SK-N-SH (cell line): ENCODE measurements at regions not wholly inside any gene's neighbourhood (a gene's known extent, or its start where the extent isn't known, plus 50 kb on each side); places are given as distances from the start of the nearest gene placed in this dataset.

ENCODE experiments used
- CTCF ChIA-PET: fragments of 300-600, 350-600 bp; formaldehyde crosslinking; extraction: SDS; loops from one replicate; lab custom pipeline; 2021; lab: Yijun Ruan, JAX
- POLR2A ChIA-PET: fragments of 350-600 bp; sonication (Branson Sonifier 250); formaldehyde crosslinking; extraction: SDS; loops from one replicate; lab custom pipeline; 2020; ENCODE audit warnings: antibody characterized with exemption, inconsistent platforms; lab: Yijun Ruan, JAX
- DNase-seq: peaks from one replicate; pipeline ENCODE4 v3.0.0; 2012
- H2AFZ ChIP-seq: fragments of 200-600 bp; sonication (generic); 2 replicates; pipeline ENCODE4 v1.8.1; 2016; ENCODE audit warnings: antibody characterized with exemption, mild to moderate bottlenecking, low read depth
- H3F3A ChIP-seq: fragments of 200-600 bp; sonication (generic); replicated peaks from 2 replicates; pipeline ENCODE3; 2016; ENCODE audit warnings: antibody characterized with exemption, mild to moderate bottlenecking; ENCODE audit not compliant: insufficient read depth
- H3K27ac ChIP-seq, 2 experiments: fragments of 200-500 bp in 1 of 2; fragments of 200-600 bp in 1 of 2; sonication (Bioruptor generic) in 1 of 2; sonication (generic), shearing (Covaris generic) in 1 of 2; 2 replicates each; pipeline versions ENCODE4 v1.5.1 to v1.6.1; 2014 to 2016; ENCODE audit warnings: low read depth in 2 of 2, inconsistent platforms in 1 of 2, low read length in 1 of 2, mild to moderate bottlenecking in 1 of 2, mixed read lengths in 1 of 2
- H3K27me3 ChIP-seq: fragments of 200-600 bp; sonication (generic), shearing (Covaris generic); 2 replicates; pipeline ENCODE4 v1.6.1; 2016; ENCODE audit warnings: mixed run types; ENCODE audit not compliant: insufficient read depth
- H3K36me3 ChIP-seq, 2 experiments: fragments of 200-500 bp in 1 of 2; fragments of 200-600 bp in 1 of 2; sonication (Bioruptor generic) in 1 of 2; sonication (generic) in 1 of 2; replicated peaks in 1 of 2; 2 replicates each; pipeline versions ENCODE3 to v1.5.1; 2014 to 2016; ENCODE audit warnings: low read length in 1 of 2, mild to moderate bottlenecking in 1 of 2; ENCODE audit not compliant: insufficient read depth in 2 of 2, control insufficient read depth in 1 of 2
- H3K4me1 ChIP-seq, 2 experiments: fragments of 200-500 bp in 1 of 2; fragments of 200-600 bp in 1 of 2; sonication (Bioruptor generic) in 1 of 2; sonication (generic), shearing (Covaris generic) in 1 of 2; 2 replicates each; pipeline versions ENCODE4 v1.5.1 to v1.6.1; 2014 to 2016; ENCODE audit warnings: low read depth in 1 of 2, low read length in 1 of 2, mixed run types in 1 of 2; ENCODE audit not compliant: insufficient read depth in 2 of 2, control insufficient read depth in 1 of 2
- H3K4me2 ChIP-seq: fragments of 200-600 bp; sonication (generic), shearing (Covaris generic); 2 replicates; pipeline ENCODE4 v1.6.1; 2017; ENCODE audit warnings: mixed run types
- H3K4me3 ChIP-seq, 2 experiments: fragments of 200-500 bp in 1 of 2; fragments of 200-600 bp in 1 of 2; sonication (Bioruptor generic) in 1 of 2; sonication (generic), shearing (Covaris generic) in 1 of 2; 2 replicates each; pipeline versions ENCODE4 v1.5.1 to v1.8.1; 2014 to 2016; ENCODE audit warnings: low read depth in 2 of 2, inconsistent platforms in 1 of 2, low read length in 1 of 2, mild to moderate bottlenecking in 1 of 2, mixed read lengths in 1 of 2, moderate library complexity in 1 of 2
- H3K79me2 ChIP-seq: fragments of 200-600 bp; sonication (generic); 2 replicates; pipeline ENCODE4 v1.8.1; 2017; ENCODE audit warnings: mild to moderate bottlenecking; ENCODE audit not compliant: insufficient read depth
- H3K9ac ChIP-seq: fragments of 200-600 bp; sonication (generic); 2 replicates; pipeline ENCODE4 v1.6.1; 2017; ENCODE audit warnings: mixed run types
- H3K9me2 ChIP-seq: fragments of 200-600 bp; sonication (generic); 2 replicates; pipeline ENCODE4 v1.6.1; 2017; ENCODE audit warnings: mixed run types
- H3K9me3 ChIP-seq: fragments of 200-600 bp; sonication (generic); 2 replicates; pipeline ENCODE4 v1.6.1; 2017; ENCODE audit warnings: mixed run types, mild to moderate bottlenecking, moderate library complexity
- H4K20me1 ChIP-seq: fragments of 200-600 bp; sonication (generic); 2 replicates; pipeline ENCODE4 v1.6.1; 2017; ENCODE audit warnings: mild to moderate bottlenecking, mixed run types; ENCODE audit not compliant: insufficient read depth
- CHD2 ChIP-seq: fragments of 150-350 bp; IDR thresholded peaks from 2 replicates; pipeline ENCODE4 v1.6.1; 2018; ENCODE audit warnings: low read length; ENCODE audit not compliant: partially characterized antibody
- ELF1 ChIP-seq: IDR thresholded peaks from 2 replicates; pipeline ENCODE4 v1.4.0; 2012
- FOSL2 ChIP-seq: IDR thresholded peaks from 2 replicates; pipeline ENCODE4 v1.4.0; 2012; ENCODE audit warnings: low read depth, mild to moderate bottlenecking, moderate library complexity, borderline replicate concordance
- FOXJ3 ChIP-seq: sonication (generic); formaldehyde crosslinking; IDR thresholded peaks from 2 replicates; pipeline ENCODE4 v1.5.1; 2020; ENCODE audit warnings: mild to moderate bottlenecking, missing genetic modification reagents
- FOXM1 ChIP-seq: IDR thresholded peaks from 2 replicates; pipeline ENCODE4 v1.4.0; 2012; ENCODE audit warnings: low read depth, mild to moderate bottlenecking
- GABPA ChIP-seq: IDR thresholded peaks from 2 replicates; pipeline ENCODE4 v1.4.0; 2012; ENCODE audit warnings: low read depth, mild to moderate bottlenecking
- GATA2 ChIP-seq: sonication (generic); formaldehyde crosslinking; IDR thresholded peaks from 2 replicates; pipeline ENCODE4 v1.5.0; 2020; ENCODE audit warnings: mild to moderate bottlenecking, missing genetic modification reagents
- MXI1 ChIP-seq: IDR thresholded peaks from 2 replicates; pipeline ENCODE4 v1.6.1; 2012; ENCODE audit warnings: mild to moderate bottlenecking, low read depth, low read length, improper control_type of control experiment
- POLR2AphosphoS5 ChIP-seq: IDR thresholded peaks from 2 replicates; pipeline ENCODE4 v1.6.1; 2012; ENCODE audit warnings: low read depth, low read length
- RCOR1 ChIP-seq: fragments of 150-350 bp; IDR thresholded peaks from 2 replicates; pipeline ENCODE4 v1.6.1; 2017; ENCODE audit warnings: antibody characterized with exemption, low read length
- RFX5 ChIP-seq: IDR thresholded peaks from 2 replicates; pipeline ENCODE4 v1.6.1; 2012; ENCODE audit warnings: mild to moderate bottlenecking, improper control_type of control experiment, low read length
- RXRA ChIP-seq: IDR thresholded peaks from 2 replicates; pipeline ENCODE4 v1.4.0; 2012; ENCODE audit warnings: low read depth, mild to moderate bottlenecking, borderline replicate concordance
- SIN3A ChIP-seq: IDR thresholded peaks from 2 replicates; pipeline ENCODE4 v1.6.1; 2012; ENCODE audit warnings: low read depth, mild to moderate bottlenecking, low read length, moderate library complexity, borderline replicate concordance
- SMC3 ChIP-seq: IDR thresholded peaks from 2 replicates; pipeline ENCODE4 v1.6.1; 2012; ENCODE audit warnings: low read depth, low read length, improper control_type of control experiment
- TAF1 ChIP-seq: IDR thresholded peaks from 2 replicates; pipeline ENCODE4 v1.6.1; 2012; ENCODE audit warnings: low read depth, mild to moderate bottlenecking, low read length, moderate library complexity, borderline replicate concordance
- WGBS: methylation state at CpG from one replicate; pipeline ENCODE4 v1.1.6; 2017; ENCODE audit warnings: low lambda C conversion rate; 5-methylcytosine and 5-hydroxymethylcytosine counted together
- TF ChIP-seq, protein P1 (sequence below): IDR thresholded peaks from 2 replicates; pipeline ENCODE4; 2012
- TF ChIP-seq, protein P2 (sequence below): fragments of 150-350 bp; IDR thresholded peaks from 2 replicates; pipeline ENCODE4 v1.6.1; 2016; ENCODE audit warnings: mild to moderate bottlenecking, low read depth, low read length
- TF ChIP-seq, protein P3 (sequence below): fragments of 150-350 bp; IDR thresholded peaks from 2 replicates; pipeline ENCODE4 v1.6.1; 2017; ENCODE audit warnings: antibody characterized with exemption, low read length, low read depth, borderline replicate concordance
- TF ChIP-seq, protein P4 (sequence below): IDR thresholded peaks from 2 replicates; pipeline ENCODE4 v1.4.0; 2012; ENCODE audit warnings: low read depth

DNA sequence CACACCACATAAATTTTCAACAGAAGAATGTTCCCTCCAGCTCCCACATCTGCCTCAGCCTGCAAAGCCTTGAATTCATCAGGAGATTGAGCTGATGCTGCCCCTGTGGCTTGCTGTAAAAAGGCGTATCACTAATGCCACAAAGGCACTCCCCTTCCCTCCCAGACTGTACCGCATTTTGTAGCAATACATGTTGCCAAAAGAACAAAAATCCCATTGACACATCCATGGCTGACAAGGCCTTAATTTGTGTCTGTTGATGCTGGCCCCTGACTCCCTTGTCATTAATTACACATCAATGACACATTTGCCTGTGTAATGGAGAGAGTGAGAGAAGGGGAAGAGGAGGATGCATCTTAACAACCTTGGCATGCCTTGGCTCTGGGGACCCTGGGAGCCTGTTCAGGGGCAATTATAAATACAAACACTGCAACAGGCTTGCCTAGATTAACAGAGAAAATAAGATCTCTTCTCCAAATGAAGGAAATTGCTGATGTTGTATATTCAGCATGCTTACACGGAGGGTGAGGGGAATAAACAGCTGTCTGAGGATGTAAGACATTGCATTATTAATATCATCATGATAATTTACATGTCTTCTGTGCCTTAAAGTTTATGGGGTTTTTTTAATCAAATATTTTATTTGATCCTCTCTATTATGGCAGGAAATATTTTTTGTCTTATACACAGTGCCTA, 264.0 kb downstream of the SUCLG1 start:
- H3K9me2 ChIP-seq = no peaks in the 10 kb centered on the region
- no peaks in the 10 kb centered on the region for H3K4me1 ChIP-seq
- TF ChIP-seq, protein P1, sequence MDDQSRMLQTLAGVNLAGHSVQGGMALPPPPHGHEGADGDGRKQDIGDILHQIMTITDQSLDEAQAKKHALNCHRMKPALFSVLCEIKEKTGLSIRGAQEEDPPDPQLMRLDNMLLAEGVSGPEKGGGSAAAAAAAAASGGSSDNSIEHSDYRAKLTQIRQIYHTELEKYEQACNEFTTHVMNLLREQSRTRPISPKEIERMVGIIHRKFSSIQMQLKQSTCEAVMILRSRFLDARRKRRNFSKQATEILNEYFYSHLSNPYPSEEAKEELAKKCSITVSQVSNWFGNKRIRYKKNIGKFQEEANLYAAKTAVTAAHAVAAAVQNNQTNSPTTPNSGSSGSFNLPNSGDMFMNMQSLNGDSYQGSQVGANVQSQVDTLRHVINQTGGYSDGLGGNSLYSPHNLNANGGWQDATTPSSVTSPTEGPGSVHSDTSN = no peak
- TF ChIP-seq SIN3A = no peak
- no peak overlapping the region for H3K27ac ChIP-seq
- no peak overlapping the region for H2AFZ ChIP-seq
- POLR2A ChIA-PET = no interaction called here
- no peak overlapping the region for H3K4me2 ChIP-seq
- no peaks in the 10 kb centered on the region for H3F3A ChIP-seq
- H3K36me3 ChIP-seq = no peaks in the 10 kb centered on the region
- no peaks in the 10 kb centered on the region for H3K9me3 ChIP-seq
- no peaks in the 10 kb centered on the region for H3K79me2 ChIP-seq
- no peaks in the 10 kb centered on the region for H4K20me1 ChIP-seq
- no peak overlapping the region for H3K4me3 ChIP-seq
- no peaks in the 10 kb centered on the region for H3K27me3 ChIP-seq
- H3K9ac ChIP-seq = no peak overlapping the region
- CTCF ChIA-PET = interaction anchor here (0.6 kb wide), 1 partner anchor 439 kb away, joined by 4 read pairs; no protein-coding TSS in a partner anchor
- no peak for DNase-seq
- 4% methylated on average over 3 of the region's 3 CpGs for WGBS

DNA sequence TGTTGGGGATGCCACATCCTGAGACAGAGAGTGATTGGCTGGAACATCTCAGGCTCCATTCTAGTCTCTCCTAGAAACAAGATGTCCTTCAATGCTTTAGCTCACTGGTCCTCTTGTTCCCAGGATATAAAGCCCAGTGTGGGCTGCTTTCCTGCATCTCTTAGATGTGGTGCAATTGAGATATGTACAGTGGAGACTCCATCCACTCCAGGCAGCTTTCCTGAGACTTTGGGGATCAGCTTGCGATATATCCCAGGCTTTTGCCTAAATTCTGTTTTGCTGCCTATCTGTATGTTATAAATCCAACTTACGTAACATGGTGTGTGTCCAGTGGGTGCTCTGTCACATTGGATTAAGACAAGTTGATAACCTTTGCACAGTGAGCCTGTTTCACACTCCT, 264.9 kb downstream of the SUCLG1 start:
- no peaks in the 10 kb centered on the region for H4K20me1 ChIP-seq
- H3K9me3 ChIP-seq = no peaks in the 10 kb centered on the region
- TF ChIP-seq GATA2 (CRISPR knock-in tag) (no peak), RXRA (no peak), MXI1 (no peak), GABPA (no peak), POLR2AphosphoS5 (no peak), FOSL2 (no peak), RCOR1 (no peak), CHD2 (no peak), FOXJ3 (no peak), TAF1 (no peak), RFX5 (no peak), SMC3 (no peak), FOXM1 (no peak), ELF1 (no peak)
- TF ChIP-seq, protein P2, sequence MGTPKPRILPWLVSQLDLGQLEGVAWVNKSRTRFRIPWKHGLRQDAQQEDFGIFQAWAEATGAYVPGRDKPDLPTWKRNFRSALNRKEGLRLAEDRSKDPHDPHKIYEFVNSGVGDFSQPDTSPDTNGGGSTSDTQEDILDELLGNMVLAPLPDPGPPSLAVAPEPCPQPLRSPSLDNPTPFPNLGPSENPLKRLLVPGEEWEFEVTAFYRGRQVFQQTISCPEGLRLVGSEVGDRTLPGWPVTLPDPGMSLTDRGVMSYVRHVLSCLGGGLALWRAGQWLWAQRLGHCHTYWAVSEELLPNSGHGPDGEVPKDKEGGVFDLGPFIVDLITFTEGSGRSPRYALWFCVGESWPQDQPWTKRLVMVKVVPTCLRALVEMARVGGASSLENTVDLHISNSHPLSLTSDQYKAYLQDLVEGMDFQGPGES = no peak
- TF ChIP-seq, protein P3, sequence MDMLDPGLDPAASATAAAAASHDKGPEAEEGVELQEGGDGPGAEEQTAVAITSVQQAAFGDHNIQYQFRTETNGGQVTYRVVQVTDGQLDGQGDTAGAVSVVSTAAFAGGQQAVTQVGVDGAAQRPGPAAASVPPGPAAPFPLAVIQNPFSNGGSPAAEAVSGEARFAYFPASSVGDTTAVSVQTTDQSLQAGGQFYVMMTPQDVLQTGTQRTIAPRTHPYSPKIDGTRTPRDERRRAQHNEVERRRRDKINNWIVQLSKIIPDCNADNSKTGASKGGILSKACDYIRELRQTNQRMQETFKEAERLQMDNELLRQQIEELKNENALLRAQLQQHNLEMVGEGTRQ = no peak
- TF ChIP-seq, protein P4, sequence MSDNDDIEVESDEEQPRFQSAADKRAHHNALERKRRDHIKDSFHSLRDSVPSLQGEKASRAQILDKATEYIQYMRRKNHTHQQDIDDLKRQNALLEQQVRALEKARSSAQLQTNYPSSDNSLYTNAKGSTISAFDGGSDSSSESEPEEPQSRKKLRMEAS = no peak
- no peaks in the 10 kb centered on the region for H3K79me2 ChIP-seq
- H3K4me3 ChIP-seq = no peak overlapping the region
- H3K27me3 ChIP-seq = no peaks in the 10 kb centered on the region
- DNase-seq = no peak
- H3K4me2 ChIP-seq = no peak overlapping the region
- no peaks in the 10 kb centered on the region for H3K36me3 ChIP-seq
- H2AFZ ChIP-seq = no peak overlapping the region
- CTCF ChIA-PET = no interaction called here
- no peaks in the 10 kb centered on the region for H3K4me1 ChIP-seq
- H3K9ac ChIP-seq = no peak overlapping the region
- no peaks in the 10 kb centered on the region for H3F3A ChIP-seq
- WGBS = 15% methylated on average over 2 of the region's 2 CpGs
- POLR2A ChIA-PET = no interaction called here
- H3K27ac ChIP-seq = no peak overlapping the region
- H3K9me2 ChIP-seq = no peaks in the 10 kb centered on the region
